NOMO-1 treated with DMSO at 0.1 percent for 48 hours (cell line): ENCODE measurements at regions not wholly inside any gene's neighbourhood (a gene's known extent, or its start where the extent isn't known, plus 50 kb on each side); places are given as distances from the start of the nearest gene placed in this dataset.

Experiments
- DNase-seq: peaks from one replicate; lab custom pipeline; 2025; ENCODE audit not compliant: unreplicated experiment; lab: John Stamatoyannopoulos, UW

- no peak for DNase-seq
Observed at GRCh38 chr3:3280396-3280795, 100.9 kb upstream of the CRBN start.

GRCh38 chr3:3278073-3278472 is 98.6 kb upstream of the CRBN start:
- no peak for DNase-seq

GRCh38 chr3:3276630-3277029 is 97.1 kb upstream of the CRBN start:
- no peak for DNase-seq

- DNase-seq = no peak
Observed at GRCh38 chr3:3264796-3265195, 85.3 kb upstream of the CRBN start.

GRCh38 chr3:3260870-3261269 is 81.4 kb upstream of the CRBN start:
- DNase-seq = no peak

GRCh38 chr3:3259181-3259580 is 79.7 kb upstream of the CRBN start:
- no peak for DNase-seq

GRCh38 chr3:3258281-3258680 is 78.8 kb upstream of the CRBN start:
- DNase-seq = no peak

- no peak for DNase-seq
Observed at GRCh38 chr3:3241596-3241995, 62.1 kb upstream of the CRBN start.

GRCh38 chr3:3240986-3241385 is 61.5 kb upstream of the CRBN start:
- DNase-seq = no peak

- DNase-seq = no peak
Observed at GRCh38 chr3:3237979-3238378, 58.5 kb upstream of the CRBN start.

GRCh38 chr3:3232251-3232650 is 52.8 kb upstream of the CRBN start:
- no peak for DNase-seq
